ENCODE measurements at regions not wholly inside any gene's neighbourhood (a gene's known extent, or its start where the extent isn't known, plus 50 kb on each side); places are given as distances from the start of the nearest gene placed in this dataset.

GRCh38 chr5:58236498-58236897 lies 223.4 kb downstream of the PLK2 start:
- ATAC-seq: no peak
- no peak for DNase-seq
- TF ChIP-seq POLR2A (IDR thresholded peaks at IDR 0.05) (no peak), CTCF (IDR thresholded peaks at IDR 0.05 in 4 of 5, conservative IDR thresholded peaks at IDR 0.05 in 1 of 5) (no peak)
- in situ Hi-C loops (cut with MboI; ENCODE audit: low sequenced_read_pairs in 4 of 4) (no loop called here), intact Hi-C loops (cut with DNase I; ENCODE audit: low total_unique reads) (no loop called here)
- H3K9me3 ChIP-seq: no peaks in the 10 kb centered on the region
- H3K4me3 ChIP-seq: no peak overlapping the region
- H3K27ac ChIP-seq: no peak overlapping the region
- H3K36me3 ChIP-seq: no peaks in the 10 kb centered on the region
- H3K4me1 ChIP-seq: peaks cover 9 to 16% of the 10 kb centered on the region in 2 donors
- no peaks in the 10 kb centered on the region for H3K27me3 ChIP-seq

- in situ Hi-C loops (cut with MboI; ENCODE audit: low sequenced_read_pairs in 4 of 4) (no loop called here), intact Hi-C loops (cut with DNase I; ENCODE audit: low total_unique reads) (no loop called here)
- Histone ChIP-seq H3K27me3 (no peaks in the 10 kb centered on the region), H3K36me3 (no peaks in the 10 kb centered on the region), H3K4me1 (peaks cover 9 to 12% of the 10 kb centered on the region in 2 donors), H3K9me3 (no peaks in the 10 kb centered on the region), H3K27ac (no peak overlapping the region), H3K4me3 (no peak overlapping the region)
- ATAC-seq (peak in 1 of 2 donors; percentile 66), DNase-seq (no peak)
- TF ChIP-seq POLR2A (IDR thresholded peaks at IDR 0.05) (no peak), CTCF (IDR thresholded peaks at IDR 0.05 in 4 of 5, conservative IDR thresholded peaks at IDR 0.05 in 1 of 5) (no peak)
Measured at GRCh38 chr5:58235299-58235698, 224.6 kb downstream of the PLK2 start.

GRCh38 chr5:58232130-58232529 lies 227.8 kb downstream of the PLK2 start:
- Histone ChIP-seq H3K27ac (no peak overlapping the region), H3K9me3 (no peaks in the 10 kb centered on the region), H3K27me3 (no peaks in the 10 kb centered on the region), H3K36me3 (no peaks in the 10 kb centered on the region), H3K4me1 (peaks cover 12% of the 10 kb centered on the region in 2 donors), H3K4me3 (no peak overlapping the region)
- no peak for TF ChIP-seq CTCF (IDR thresholded peaks at IDR 0.05 in 4 of 5, conservative IDR thresholded peaks at IDR 0.05 in 1 of 5)
- TF ChIP-seq POLR2A (IDR thresholded peaks at IDR 0.05): no peak
- DNase-seq (no peak), ATAC-seq (no peak)
- intact Hi-C loops (cut with DNase I; ENCODE audit: low total_unique reads): no loop called here
- in situ Hi-C loops (cut with MboI; ENCODE audit: low sequenced_read_pairs in 4 of 4): no loop called here

- no peak for ATAC-seq
- in situ Hi-C loops (cut with MboI; ENCODE audit: low sequenced_read_pairs in 4 of 4): no loop called here
Measured at GRCh38 chr5:58231041-58231440, 228.8 kb downstream of the PLK2 start.

More at GRCh38 chr5:58231041-58231440, 228.8 kb downstream of the PLK2 start:
- H3K27ac ChIP-seq: no peak overlapping the region
- no peaks in the 10 kb centered on the region for H3K36me3 ChIP-seq
- TF ChIP-seq POLR2A (IDR thresholded peaks at IDR 0.05) (no peak), CTCF (IDR thresholded peaks at IDR 0.05 in 4 of 5, conservative IDR thresholded peaks at IDR 0.05 in 1 of 5) (no peak)
- no peaks in the 10 kb centered on the region for H3K27me3 ChIP-seq
- no peak for DNase-seq
- intact Hi-C loops (cut with DNase I; ENCODE audit: low total_unique reads): no loop called here
- no peak overlapping the region for H3K4me3 ChIP-seq
- no peaks in the 10 kb centered on the region for H3K9me3 ChIP-seq
- peaks cover 21% of the 10 kb centered on the region in 2 donors for H3K4me1 ChIP-seq
